ENCODE measurements at regions not wholly inside any gene's neighbourhood (a gene's known extent, or its start where the extent isn't known, plus 50 kb on each side); places are given as distances from the start of the nearest gene placed in this dataset.

- intact Hi-C loops (cut with micrococcal nuclease; ENCODE audit: unreplicated experiment) = no loop called here
- peaks cover 5% of the 10 kb centered on the region for H3K4me1 ChIP-seq (ENCODE audit: insufficient read depth, low read length, poor library complexity, severe bottlenecking)
- no peak for TF ChIP-seq EZH2phosphoT487 (IDR thresholded peaks at IDR 0.05; ENCODE audit: borderline replicate concordance, low read depth, low read length)
- TF ChIP-seq, protein P1, sequence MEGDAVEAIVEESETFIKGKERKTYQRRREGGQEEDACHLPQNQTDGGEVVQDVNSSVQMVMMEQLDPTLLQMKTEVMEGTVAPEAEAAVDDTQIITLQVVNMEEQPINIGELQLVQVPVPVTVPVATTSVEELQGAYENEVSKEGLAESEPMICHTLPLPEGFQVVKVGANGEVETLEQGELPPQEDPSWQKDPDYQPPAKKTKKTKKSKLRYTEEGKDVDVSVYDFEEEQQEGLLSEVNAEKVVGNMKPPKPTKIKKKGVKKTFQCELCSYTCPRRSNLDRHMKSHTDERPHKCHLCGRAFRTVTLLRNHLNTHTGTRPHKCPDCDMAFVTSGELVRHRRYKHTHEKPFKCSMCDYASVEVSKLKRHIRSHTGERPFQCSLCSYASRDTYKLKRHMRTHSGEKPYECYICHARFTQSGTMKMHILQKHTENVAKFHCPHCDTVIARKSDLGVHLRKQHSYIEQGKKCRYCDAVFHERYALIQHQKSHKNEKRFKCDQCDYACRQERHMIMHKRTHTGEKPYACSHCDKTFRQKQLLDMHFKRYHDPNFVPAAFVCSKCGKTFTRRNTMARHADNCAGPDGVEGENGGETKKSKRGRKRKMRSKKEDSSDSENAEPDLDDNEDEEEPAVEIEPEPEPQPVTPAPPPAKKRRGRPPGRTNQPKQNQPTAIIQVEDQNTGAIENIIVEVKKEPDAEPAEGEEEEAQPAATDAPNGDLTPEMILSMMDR (conservative IDR thresholded peaks at IDR 0.05; ENCODE audit: low read length) = no peak
- H3K79me2 ChIP-seq (ENCODE audit: insufficient read depth, low read depth, low read length) = no peaks in the 10 kb centered on the region
- CTCF ChIA-PET (ENCODE audit: unreplicated experiment) = no interaction called here
- DNase-seq (ENCODE audit: low spot score) = no peak
- H3K36me3 ChIP-seq (ENCODE audit: insufficient read depth, low read length) = no peaks in the 10 kb centered on the region; the same call in 1 of the 2 replicates
- H3K4me2 ChIP-seq (ENCODE audit: low read length) = no peak overlapping the region
- H3K27ac ChIP-seq (ENCODE audit: low read depth, low read length, poor library complexity, severe bottlenecking) = no peak overlapping the region
- no peak overlapping the region for H3K4me3 ChIP-seq (ENCODE audit: low read depth, low read length, poor library complexity, severe bottlenecking)
- H2AFZ ChIP-seq (ENCODE audit: low read length) = no peak overlapping the region
- no TSS peak for BruUV-seq (replicated peaks)
- no peaks in the 10 kb centered on the region for H4K20me1 ChIP-seq (ENCODE audit: insufficient read depth, low read length)
- no peaks in the 10 kb centered on the region for H3K9me2 ChIP-seq (ENCODE audit: insufficient read depth, low read length)
- H3K9me3 ChIP-seq (ENCODE audit: low read length) = no peaks in the 10 kb centered on the region
- POLR2A ChIA-PET = interaction anchor here (0.7 to 3.2 kb wide), 5 partner anchors 8 to 30 kb away, joined by 3 to 17 read pairs (median 5); no protein-coding TSS in a partner anchor
Measured at GRCh38 chr6:87784690-87785089, 82.7 kb upstream of the AKIRIN2 start.

DNA sequence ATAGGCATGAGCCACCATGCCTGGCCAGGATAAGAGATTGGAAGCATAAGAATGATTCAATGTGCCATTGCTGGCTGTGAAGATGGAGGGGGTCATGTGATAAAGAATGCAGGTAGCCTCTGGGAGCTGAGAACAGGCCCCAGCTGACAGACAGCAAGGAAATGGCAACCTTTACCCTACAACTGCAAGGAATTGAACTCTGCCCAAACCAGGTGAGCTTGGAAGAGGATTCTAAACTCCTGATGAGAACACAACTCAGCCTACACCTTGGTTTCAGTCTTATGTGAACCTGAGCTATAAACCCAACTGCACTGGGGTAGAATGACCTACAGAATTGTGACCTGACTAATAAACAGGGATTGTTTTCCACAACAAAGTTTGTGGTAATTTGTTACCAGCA is 82.0 kb upstream of the AKIRIN2 start:
- TF ChIP-seq, protein P1 (conservative IDR thresholded peaks at IDR 0.05; ENCODE audit: low read length) = no peak
- TF ChIP-seq EZH2phosphoT487 (IDR thresholded peaks at IDR 0.05; ENCODE audit: borderline replicate concordance, low read depth, low read length) = no peak
- no TSS peak for BruUV-seq (replicated peaks)
- Histone ChIP-seq H3K4me2 (ENCODE audit: low read length) (no peak overlapping the region), H3K9me3 (ENCODE audit: low read length) (no peaks in the 10 kb centered on the region), H2AFZ (ENCODE audit: low read length) (no peak overlapping the region), H3K4me1 (ENCODE audit: insufficient read depth, low read length, poor library complexity, severe bottlenecking) (no peaks in the 10 kb centered on the region), H3K79me2 (ENCODE audit: insufficient read depth, low read depth, low read length) (no peaks in the 10 kb centered on the region), H3K9me2 (ENCODE audit: insufficient read depth, low read length) (no peaks in the 10 kb centered on the region), H4K20me1 (ENCODE audit: insufficient read depth, low read length) (no peaks in the 10 kb centered on the region), H3K27ac (ENCODE audit: low read depth, low read length, poor library complexity, severe bottlenecking) (no peak overlapping the region), H3K4me3 (ENCODE audit: low read depth, low read length, poor library complexity, severe bottlenecking) (no peak overlapping the region), H3K36me3 (ENCODE audit: insufficient read depth, low read length) (no peaks in the 10 kb centered on the region; the same call in 1 of the 2 replicates)
- ChIA-PET CTCF (ENCODE audit: unreplicated experiment) (no interaction called here), POLR2A (interaction anchor here (0.6 to 3.2 kb wide), 9 partner anchors 8 to 286 kb away, joined by 3 to 17 read pairs (median 5); no protein-coding TSS in a partner anchor)
- intact Hi-C loops (cut with micrococcal nuclease; ENCODE audit: unreplicated experiment) = no loop called here
- no peak for DNase-seq (ENCODE audit: low spot score)

GRCh38 chr6:87779542-87779941 is 77.5 kb upstream of the AKIRIN2 start:
- no peaks in the 10 kb centered on the region for H3K79me2 ChIP-seq (ENCODE audit: insufficient read depth, low read depth, low read length)
- no peak overlapping the region for H2AFZ ChIP-seq (ENCODE audit: low read length)
- H3K36me3 ChIP-seq (ENCODE audit: insufficient read depth, low read length) = no peaks in the 10 kb centered on the region
- DNase-seq (ENCODE audit: low spot score) = no peak
- H3K4me1 ChIP-seq (ENCODE audit: insufficient read depth, low read length, poor library complexity, severe bottlenecking) = no peaks in the 10 kb centered on the region
- no peaks in the 10 kb centered on the region for H4K20me1 ChIP-seq (ENCODE audit: insufficient read depth, low read length)
- intact Hi-C loops (cut with micrococcal nuclease; ENCODE audit: unreplicated experiment) = no loop called here
- H3K9me2 ChIP-seq (ENCODE audit: insufficient read depth, low read length) = no peaks in the 10 kb centered on the region
- ChIA-PET POLR2A (no interaction called here), CTCF (ENCODE audit: unreplicated experiment) (no interaction called here)
- H3K9me3 ChIP-seq (ENCODE audit: low read length) = no peaks in the 10 kb centered on the region
- H3K27ac ChIP-seq (ENCODE audit: low read depth, low read length, poor library complexity, severe bottlenecking) = no peak overlapping the region
- H3K4me2 ChIP-seq (ENCODE audit: low read length) = no peak overlapping the region
- no peak overlapping the region for H3K4me3 ChIP-seq (ENCODE audit: low read depth, low read length, poor library complexity, severe bottlenecking)
- TF ChIP-seq, protein P1 (conservative IDR thresholded peaks at IDR 0.05; ENCODE audit: low read length) = no peak
- no peak for TF ChIP-seq EZH2phosphoT487 (IDR thresholded peaks at IDR 0.05; ENCODE audit: borderline replicate concordance, low read depth, low read length)
- BruUV-seq (replicated peaks) = no TSS peak
